HG03175 (cell line): ENCODE measurements at regions not wholly inside any gene's neighbourhood (a gene's known extent, or its start where the extent isn't known, plus 50 kb on each side); places are given as distances from the start of the nearest gene placed in this dataset.

Source experiments
- ATAC-seq: cut with Tn5 transposase; IDR thresholded peaks from one replicate; pipeline ENCODE4 v1.9.1; 2021; ENCODE audit warnings: mild to moderate bottlenecking, moderate library complexity; ENCODE audit not compliant: unreplicated experiment

DNA sequence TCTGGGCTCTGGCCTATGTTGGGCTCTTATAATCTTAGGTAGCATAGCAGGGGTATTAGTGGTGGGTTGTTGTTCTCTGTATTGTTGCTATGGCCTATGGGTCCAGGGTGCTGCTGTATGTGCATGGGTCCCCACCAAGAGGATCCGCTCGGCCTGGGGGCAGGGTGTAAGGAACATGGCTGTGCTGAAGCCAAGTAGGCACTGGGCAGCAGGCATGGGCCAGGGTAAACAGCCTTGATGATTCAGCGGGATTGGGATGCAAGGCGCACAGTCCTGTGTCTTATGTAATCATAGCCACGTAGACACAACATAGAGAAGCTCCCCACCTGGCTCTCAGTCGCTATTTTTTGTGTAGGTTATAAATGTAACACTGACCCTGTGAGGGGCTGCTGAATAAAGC is 306.9 kb downstream of the ZPLD1 start:
- ATAC-seq, result no peak

DNA sequence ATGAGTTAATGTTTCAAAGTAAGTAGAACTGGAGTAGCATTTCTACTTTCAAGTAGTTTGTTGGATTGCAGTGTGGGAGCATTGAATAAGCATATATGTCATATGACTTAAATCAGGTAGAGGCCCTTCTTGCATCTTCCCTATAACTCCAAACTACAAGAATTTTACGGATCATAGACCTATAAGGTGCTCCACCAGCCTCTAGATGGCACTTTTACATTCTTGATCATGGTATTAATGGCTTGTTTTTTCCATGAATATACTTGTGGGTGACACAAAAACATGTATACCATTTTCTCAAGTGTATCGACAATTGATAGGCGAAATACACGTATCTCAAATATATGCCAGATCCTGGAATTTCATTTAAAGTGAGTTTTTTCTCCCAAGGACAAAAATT is 311.1 kb downstream of the ZPLD1 start:
- ATAC-seq, result no peak

DNA sequence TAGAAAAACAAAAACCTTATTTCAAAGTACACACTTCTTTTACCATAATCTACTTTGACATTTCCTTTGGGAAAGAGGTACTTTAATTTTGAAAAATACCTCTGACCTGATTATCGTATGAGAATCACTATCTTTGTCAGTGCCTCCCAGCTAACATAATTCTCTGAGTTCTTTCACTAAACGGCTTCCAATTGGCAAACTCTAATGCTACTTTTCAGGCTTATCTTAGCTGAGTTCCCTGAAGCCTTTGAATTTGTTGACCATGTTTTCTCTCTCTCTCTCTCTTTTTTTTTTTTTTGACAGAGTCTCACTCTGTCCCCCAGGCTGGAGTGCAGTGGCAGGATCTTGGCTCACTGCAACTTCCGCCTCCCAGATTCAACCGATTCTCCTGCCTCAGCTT is 312.8 kb downstream of the ZPLD1 start:
- ATAC-seq, result no peak

DNA sequence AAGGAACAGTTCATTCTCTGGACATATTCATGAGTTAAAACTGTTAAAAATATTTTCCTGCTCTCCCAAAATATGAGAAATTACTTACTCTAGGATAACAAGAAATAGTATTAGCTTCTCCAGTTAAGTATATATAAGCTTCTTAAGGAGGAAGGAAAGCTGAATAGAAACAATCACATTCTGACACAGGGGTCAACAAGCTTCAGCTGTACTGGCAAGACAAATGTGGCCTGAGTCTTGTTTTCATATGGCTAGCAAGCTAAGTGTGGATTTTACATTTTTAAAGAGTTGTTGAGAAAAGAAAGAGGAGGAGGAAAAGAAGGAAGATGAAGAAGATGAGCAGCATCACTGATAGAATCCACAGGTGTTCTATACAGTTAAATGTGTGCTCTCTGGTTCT is 313.8 kb downstream of the ZPLD1 start:
- ATAC-seq, result no peak

DNA sequence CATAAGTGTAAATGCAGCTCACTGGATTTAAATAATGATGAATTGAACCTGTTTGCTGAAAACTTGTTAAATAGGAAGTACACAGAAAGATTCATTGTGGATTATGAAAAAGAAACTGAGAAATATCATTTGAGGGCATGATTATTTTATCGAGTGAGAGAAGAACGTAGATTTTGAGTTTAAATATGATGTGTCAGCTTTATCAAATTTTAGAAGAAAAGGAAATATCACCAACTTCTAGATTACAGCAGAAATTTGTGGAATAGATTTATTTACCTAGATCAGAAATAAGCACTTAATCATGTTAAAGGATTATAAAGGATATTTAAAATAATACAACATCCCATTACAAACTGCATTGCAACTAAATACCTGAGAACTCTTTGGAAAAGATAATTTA is 315.5 kb downstream of the ZPLD1 start:
- no peak for ATAC-seq

DNA sequence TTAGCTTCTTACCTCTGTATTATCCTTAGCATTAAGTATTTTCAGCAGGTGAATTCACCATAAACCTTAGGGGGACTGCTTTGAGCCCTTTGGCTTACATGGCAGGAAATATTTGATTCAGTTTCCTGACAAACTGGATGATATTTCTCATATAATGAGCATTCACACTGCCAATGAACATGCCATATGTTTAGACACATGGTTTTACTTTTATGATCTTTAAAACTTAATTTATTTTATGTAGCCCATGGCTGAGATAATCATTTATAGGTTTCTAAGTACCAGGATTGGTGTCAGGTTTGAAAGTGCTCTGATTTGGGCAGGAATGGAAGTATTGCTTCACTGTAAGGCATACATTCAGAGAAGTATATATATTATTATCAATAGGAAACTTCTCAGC is 319.1 kb downstream of the ZPLD1 start:
- ATAC-seq, result no peak

DNA sequence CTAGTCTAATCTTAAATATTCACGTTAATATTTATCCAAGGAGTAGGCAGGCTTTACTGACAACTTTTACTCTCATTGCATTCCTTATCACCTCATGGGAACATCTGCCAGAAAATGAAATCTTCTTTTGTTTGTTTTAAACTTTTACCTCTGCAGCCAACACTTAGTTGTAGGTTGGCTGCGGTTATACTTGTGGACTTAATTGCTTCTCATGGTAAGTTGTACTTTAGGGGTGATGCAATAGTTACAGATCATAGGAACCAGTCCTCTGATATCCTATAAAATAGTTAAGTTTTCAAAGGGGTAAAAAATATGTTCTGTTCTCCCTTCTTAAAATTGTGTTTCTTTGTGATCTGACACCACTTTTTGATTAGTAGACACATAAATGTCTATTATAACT is 321.9 kb downstream of the ZPLD1 start:
- no peak for ATAC-seq

DNA sequence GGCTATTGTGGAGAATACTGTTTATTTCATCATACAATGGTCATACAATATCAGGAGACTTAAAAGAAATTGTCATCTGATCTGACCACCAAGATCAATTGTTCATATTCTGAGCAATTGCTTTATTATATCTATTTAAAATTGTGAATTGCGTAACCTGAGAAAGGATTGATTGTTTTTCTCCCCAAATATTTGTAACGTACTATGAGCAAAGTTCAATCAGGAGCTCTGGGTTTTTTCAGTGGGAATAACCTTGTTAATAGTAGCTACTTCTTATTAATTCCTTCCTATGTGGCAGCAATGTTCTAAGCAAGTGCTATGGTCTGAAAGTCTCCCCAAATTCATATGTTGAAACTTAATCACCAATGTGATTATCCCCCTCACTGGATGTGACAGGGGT is 323.1 kb downstream of the ZPLD1 start:
- ATAC-seq, result no peak

DNA sequence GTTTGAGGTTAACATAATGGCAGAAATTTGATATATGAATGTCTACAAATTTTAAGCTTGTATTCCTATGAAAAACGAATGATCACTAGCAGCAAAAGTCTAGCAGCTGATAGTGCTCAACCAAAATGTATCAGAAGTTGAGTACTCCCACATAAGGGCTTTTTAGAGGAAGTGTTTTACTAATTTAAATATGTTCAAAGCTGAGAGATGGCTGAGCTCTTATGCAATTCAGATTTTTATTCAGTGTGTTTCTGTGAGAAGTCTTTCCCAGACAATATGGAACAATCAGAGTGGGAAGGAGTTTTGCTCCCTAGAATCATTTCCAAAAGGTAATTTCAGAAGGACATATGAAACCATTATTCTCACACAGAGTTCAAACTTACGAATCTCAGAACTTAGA is 327.0 kb downstream of the ZPLD1 start:
- ATAC-seq, result no peak

DNA sequence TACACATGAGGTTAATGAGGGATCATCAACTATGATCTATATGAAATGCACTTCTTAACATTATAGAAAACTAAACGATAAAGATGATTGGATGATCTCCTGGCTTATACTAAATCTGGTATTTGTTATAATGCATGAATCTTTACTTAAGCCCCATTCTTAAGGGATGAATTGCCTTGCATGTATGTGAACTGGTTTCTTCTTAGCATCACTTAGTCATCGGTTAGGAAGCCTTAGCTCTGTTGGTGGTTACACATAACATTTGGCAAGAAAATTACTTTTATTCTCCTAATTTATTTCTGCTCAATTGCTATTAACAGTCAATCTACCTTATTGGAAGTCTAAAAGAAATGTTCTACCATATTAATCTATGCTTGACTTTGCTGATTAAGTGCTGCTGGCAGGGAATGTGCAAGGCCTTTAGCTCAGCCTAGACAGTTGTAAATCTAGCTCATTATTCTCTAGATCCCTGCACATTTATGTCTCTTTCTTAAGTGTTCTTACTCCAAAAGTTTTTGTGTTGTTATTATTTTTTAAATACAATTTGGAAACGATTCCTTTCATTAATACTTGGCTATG is 356.0 kb downstream of the ZPLD1 start:
- ATAC-seq, result no peak

DNA sequence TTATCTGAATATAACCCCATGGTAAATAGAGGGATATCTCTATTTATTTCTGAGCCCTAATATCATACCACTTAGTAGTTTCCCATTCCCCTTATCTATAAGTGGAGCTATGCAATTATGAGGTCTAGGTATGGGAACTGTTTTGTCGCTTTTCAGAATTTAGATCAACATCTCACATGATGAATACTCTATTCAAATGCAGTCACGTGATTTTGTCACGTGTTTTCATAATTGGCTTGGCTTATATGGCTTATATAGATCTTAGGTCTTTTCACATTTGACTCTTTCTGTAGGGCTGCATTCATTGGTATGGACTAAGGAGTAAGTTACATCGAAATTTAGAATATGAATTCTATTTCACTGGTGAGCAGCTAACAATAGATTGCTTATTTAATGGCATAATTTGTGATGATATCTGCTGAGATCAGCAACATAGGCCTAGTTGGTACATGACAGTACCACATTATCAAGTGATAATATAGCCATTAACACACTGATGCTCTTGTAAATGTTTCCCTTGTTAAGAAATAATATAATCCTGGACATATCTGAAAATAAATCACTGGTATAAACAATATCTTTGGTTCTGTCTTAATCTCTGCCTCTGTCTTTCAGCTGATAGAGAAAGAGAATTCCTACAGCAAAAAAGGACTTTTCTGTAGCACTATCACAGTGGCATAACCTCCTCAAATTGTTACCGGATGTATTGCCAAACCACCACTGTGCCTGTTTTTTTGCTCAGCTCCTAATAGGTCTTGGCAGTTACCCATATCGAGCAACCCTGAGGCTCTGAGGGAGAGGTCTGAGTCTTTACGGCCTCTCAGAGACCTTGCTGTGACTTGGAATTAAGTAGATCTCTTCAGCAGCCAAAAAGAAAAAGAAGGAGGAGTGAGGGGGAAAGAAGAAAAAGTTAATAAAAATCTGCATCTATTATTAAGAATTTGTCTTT is 357.1 kb downstream of the ZPLD1 start:
- no peak for ATAC-seq

DNA sequence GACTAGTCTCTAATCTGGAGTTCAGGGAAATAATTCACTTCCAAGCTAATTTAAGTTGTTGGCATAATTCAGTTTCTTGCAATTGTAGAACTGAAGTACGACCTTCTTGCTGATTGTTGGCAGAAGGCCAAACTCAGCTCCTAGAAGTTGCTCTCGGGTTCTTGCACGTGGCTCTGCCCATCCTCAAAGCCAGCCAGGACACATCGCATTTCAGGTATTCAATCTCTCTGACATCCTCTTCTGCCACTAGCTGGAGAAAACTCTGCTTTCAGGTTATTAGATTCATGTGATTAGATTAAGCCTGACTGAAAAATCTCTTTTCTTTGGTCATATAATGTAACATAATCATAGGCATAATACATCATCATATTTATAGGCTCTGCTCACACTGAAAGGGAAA is 362.0 kb downstream of the ZPLD1 start:
- ATAC-seq, result no peak

DNA sequence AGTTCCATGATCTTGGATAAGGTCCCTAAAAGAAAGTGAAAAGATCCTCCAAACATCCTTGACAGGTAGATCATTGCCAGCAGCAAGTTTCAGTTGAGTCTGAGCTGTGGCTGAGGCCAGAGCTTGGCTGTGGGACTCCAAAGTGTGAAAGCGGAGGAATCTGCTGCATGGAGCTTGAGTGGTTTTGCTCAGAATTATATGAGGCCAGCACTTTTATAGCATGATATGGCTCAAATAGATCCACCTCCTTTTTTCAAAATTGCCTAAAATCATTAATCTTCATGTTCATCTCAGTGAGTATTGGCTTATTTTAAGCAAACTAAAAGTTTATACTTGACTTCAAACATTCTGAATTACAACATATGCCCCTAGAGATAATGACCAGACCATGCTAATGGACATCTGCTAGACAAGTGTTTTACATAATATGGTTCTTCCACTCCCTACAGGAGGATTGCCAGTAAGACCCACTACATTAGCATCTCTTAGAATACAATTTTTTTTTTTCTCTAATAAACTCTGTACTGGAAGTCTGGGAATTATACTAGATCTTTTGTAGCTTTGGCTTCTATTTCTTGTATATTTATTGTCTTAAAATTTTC is 368.1 kb downstream of the ZPLD1 start:
- ATAC-seq, result no peak

DNA sequence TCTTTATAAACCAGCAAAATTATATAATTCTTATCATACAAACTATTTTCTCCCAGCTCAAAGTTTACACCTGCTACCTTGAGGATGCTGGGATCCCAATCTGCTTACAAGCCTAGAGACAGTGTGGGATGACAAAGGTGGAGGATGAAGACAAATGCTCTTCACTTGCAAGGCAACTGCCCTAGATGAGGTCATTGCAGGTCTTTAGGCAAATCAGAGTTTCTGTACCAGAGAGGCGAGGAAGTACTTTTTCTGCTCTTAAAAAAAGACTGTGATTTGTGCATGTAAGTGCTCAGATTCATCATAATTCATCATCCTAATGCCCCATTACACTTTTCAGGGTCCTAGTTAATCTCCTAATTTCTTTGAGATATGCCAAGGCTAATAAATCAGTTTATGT is 376.1 kb downstream of the ZPLD1 start:
- ATAC-seq, result no peak

DNA sequence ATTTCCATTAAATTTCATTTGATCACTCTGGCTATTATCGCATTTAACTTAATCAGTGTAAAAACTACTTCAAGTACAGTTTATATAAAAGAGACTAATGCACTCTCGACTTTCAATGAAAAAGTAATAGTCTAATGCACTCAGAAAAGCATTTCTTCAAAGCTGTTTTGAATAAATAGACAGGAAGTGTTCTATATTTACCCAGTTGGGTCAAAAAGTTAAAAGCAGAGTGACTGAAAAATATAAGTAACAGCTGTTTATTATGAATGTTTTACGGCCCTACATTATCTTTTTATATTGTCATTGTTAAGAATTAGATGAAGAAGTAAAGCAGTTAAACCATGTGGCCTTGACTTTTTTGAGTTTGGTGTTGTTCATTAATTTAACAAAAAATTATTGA is 391.8 kb downstream of the ZPLD1 start:
- ATAC-seq, result no peak

DNA sequence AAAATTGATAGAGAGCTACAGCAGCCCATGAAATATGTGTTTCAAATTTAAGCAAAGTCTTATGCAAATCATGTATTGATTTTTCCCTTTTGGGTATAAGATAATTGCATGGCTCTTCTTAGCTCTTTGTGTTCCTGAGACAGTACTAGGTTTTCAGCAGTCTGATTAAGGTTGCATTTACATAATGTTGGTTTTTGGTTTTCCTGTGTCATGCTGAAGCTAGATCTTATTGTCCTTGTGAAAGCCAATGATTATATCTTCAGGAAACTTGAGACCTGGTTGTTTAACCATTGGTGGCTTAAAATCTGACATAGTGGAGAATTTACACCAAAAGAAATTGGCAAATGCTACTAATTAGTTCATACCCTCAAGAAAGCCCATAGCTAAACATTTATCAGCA is 392.6 kb downstream of the ZPLD1 start:
- ATAC-seq, result no peak

DNA sequence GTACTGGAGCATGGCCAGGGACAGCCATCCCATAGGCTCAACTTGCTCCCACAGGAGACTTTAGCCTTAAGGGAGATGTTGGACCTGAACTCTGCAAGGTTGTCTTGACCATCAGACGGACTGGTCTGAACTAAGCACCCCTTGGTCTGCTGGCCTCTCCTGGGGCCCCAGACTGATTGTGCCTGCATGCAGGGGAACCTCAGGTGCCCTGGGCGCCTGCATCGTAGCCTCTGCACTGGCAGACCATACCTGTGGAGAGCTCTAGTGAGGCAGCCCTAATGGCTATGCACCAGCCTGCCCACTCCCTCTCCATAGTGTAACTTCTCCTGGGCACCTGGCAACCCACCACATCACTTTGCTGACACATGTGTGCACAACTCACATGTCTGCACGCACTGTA is 395.6 kb downstream of the ZPLD1 start:
- ATAC-seq, result no peak

DNA sequence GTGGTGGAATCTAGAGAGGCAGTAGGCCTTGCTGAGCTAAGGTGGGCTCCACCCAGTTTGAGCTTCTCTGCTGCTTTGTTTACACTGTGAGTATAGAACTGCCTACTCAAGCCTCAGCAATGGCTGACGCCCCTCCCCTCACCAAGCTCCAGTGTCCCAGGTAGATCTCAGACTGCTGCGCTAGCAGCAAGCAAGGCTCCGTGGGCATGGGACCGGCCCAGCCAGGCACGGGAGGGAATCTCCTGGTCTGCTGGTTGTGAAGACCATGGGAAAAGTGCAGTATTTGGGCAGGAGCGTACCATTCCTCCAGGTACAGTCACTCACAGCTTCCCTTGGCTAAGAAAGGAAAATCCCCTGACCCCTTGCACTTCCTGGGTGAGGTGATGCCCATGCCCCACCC is 407.1 kb downstream of the ZPLD1 start:
- no peak for ATAC-seq

DNA sequence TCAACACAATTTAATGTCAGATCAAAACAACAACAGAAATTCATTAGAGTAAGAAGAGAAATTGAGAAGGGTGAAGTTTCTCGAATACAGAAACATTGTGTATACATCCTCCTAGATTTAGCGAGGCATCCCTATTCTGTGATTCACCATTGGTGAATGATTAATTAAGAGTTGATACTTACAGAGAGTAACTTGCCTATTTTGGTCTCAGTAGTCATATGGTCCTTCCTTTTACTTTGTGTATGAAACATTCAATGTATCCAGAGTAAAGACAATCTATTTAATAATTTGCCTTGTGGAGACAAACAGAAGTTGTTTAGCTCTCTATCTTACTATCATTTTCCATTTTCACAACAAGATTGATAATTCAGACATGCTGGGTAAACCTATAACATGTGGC is 432.0 kb downstream of the ZPLD1 start:
- ATAC-seq, result peak; percentile 78

DNA sequence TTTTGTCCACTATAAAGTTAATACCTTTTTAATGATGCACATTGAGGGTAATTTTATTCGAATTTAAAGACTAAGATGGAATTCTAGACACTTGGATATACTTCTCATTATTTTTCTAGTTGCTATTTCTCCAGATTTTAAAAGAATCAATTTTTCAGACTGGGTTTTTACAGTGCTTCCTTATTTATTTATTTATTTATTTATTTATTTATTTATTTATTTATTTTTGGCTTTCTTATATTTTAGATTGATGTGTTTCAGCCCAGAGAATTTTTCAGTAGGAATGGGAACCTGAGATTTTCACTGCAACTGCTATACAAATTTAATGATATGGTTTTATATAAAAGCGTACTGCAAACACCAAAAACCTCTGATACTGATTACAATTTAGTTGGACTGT is 448.7 kb downstream of the ZPLD1 start:
- no peak for ATAC-seq

DNA sequence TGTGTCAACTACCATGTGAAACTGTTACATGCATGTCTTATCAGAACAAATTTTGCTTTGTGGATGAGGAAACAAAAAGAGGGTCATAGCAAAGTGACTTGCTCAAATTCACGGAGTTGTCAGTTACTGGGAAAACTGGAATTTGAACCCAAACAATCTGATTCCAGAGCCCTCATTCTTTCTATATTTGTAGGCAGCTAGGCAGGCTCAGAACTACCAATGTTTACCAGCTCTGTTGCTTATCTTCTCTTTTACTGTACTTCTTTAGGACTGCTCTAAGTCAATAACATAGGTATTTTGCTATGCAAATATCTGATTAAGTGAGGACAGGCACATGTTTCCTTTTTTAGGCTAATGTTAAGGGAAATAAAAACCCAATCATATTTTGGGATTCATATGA is 450.5 kb downstream of the ZPLD1 start:
- no peak for ATAC-seq

DNA sequence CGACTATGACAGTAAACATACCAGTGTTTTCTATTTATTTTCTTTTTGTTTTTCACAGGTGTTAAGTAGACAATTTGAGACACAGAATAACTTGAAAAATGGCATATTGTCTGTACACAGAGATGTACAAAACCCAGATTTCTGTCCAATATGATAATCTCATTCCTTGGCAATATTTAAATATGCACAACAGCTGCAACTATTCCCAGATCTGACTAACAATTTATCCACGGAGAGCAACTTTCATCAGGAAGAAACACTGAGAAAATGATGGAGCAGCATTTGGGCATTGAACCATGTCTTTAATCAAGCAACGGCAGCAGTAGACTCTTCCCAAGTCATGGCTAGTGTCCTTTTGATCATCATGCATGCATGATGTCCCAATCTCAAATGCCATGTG is 452.6 kb downstream of the ZPLD1 start:
- no peak for ATAC-seq
